HEK293T (cell line): ENCODE measurements at regions not wholly inside any gene's neighbourhood (a gene's known extent, or its start where the extent isn't known, plus 50 kb on each side); places are given as distances from the start of the nearest gene placed in this dataset.

Experiments
- CTCF ChIA-PET: fragments of 350-600 bp; formaldehyde crosslinking; extraction: SDS; loops from one replicate; lab custom pipeline; 2021; ENCODE audit warnings: antibody characterized with exemption, inconsistent platforms; lab: Yijun Ruan, JAX
- POLR2A ChIA-PET: fragments of 350-600 bp; formaldehyde crosslinking; extraction: SDS; loops from one replicate; lab custom pipeline; 2020; ENCODE audit warnings: antibody characterized with exemption, inconsistent platforms; lab: Yijun Ruan, JAX
- DNase-seq: peaks from one replicate; pipeline ENCODE4 v3.0.0; 2012; ENCODE audit warnings: mixed read lengths; ENCODE audit errors: extremely low spot score
- ARNT ChIP-seq: fragments of 450-650 bp; IDR thresholded peaks from 2 replicates; pipeline ENCODE4 v1.6.1; 2017; ENCODE audit warnings: mild to moderate bottlenecking
- BHLHE40 ChIP-seq: fragments of 450-650 bp; IDR thresholded peaks from 2 replicates; pipeline ENCODE4 v1.6.1; 2016; ENCODE audit warnings: mild to moderate bottlenecking, moderate library complexity, borderline replicate concordance
- CTBP1 ChIP-seq: fragments of 450-650 bp; IDR thresholded peaks from 2 replicates; pipeline ENCODE4 v1.6.1; 2016; ENCODE audit warnings: borderline replicate concordance
- ELF4 ChIP-seq: fragments of 450-650 bp; IDR thresholded peaks from 2 replicates; pipeline ENCODE4 v1.6.1; 2017; ENCODE audit warnings: antibody characterized with exemption
- FOXA1 ChIP-seq: fragments of 450-650 bp; IDR thresholded peaks from 2 replicates; pipeline ENCODE4 v1.6.1; 2016; ENCODE audit warnings: mild to moderate bottlenecking
- FOXK2 ChIP-seq: fragments of 450-650 bp; IDR thresholded peaks from 2 replicates; pipeline ENCODE4 v1.6.1; 2016; ENCODE audit warnings: mild to moderate bottlenecking
- FOXM1 ChIP-seq: fragments of 450-650 bp; IDR thresholded peaks from 2 replicates; pipeline ENCODE4 v1.6.1; 2017; ENCODE audit warnings: mild to moderate bottlenecking, borderline replicate concordance
- HDGF ChIP-seq: fragments of 450-650 bp; IDR thresholded peaks from 2 replicates; pipeline ENCODE4 v1.6.1; 2017; ENCODE audit warnings: antibody characterized with exemption, borderline replicate concordance
- L3MBTL2 ChIP-seq: fragments of 450-650 bp; conservative IDR thresholded peaks from 2 replicates; pipeline ENCODE4 v1.6.1; 2016; ENCODE audit warnings: mild to moderate bottlenecking
- LEF1 ChIP-seq: fragments of 450-650 bp; IDR thresholded peaks from 2 replicates; pipeline ENCODE4 v1.6.1; 2017; ENCODE audit warnings: mild to moderate bottlenecking, borderline replicate concordance
- NFRKB ChIP-seq: fragments of 450-650 bp; IDR thresholded peaks from 2 replicates; pipeline ENCODE4 v1.6.1; 2016; ENCODE audit warnings: mild to moderate bottlenecking, moderate library complexity
- PKNOX1 ChIP-seq: fragments of 450-650 bp; IDR thresholded peaks from 2 replicates; pipeline ENCODE4 v1.6.1; 2016
- SP1 ChIP-seq: fragments of 450-650 bp; IDR thresholded peaks from 2 replicates; pipeline ENCODE4 v1.6.1; 2017
- SUZ12 ChIP-seq: fragments of 450-650 bp; IDR thresholded peaks from 2 replicates; pipeline ENCODE4 v1.6.1; 2016; ENCODE audit warnings: mild to moderate bottlenecking
- TARDBP ChIP-seq: fragments of 450-650 bp; IDR thresholded peaks from 2 replicates; pipeline ENCODE4 v1.6.1; 2016
- ZNF384 ChIP-seq: fragments of 450-650 bp; IDR thresholded peaks from 2 replicates; pipeline ENCODE4 v1.6.1; 2016

GRCh38 chr5:164680812-164681520 lies 1175.5 kb downstream of the MAT2B start:
- no peak for DNase-seq
- ChIA-PET POLR2A (no interaction called here), CTCF (no interaction called here)
- TF ChIP-seq SP1 (no peak), CTBP1 (no peak)

- no peak for DNase-seq
- POLR2A ChIA-PET, result no interaction called here
- TF ChIP-seq HDGF (no peak), ARNT (no peak), PKNOX1 (no peak), CTBP1 (no peak), ELF4 (no peak), LEF1 (no peak)
- CTCF ChIA-PET, result no interaction called here
These were observed 1182.0 kb downstream of the MAT2B start for GRCh38 chr5:164687391-164687790.

GRCh38 chr5:164688437-164688836 lies 1183.0 kb downstream of the MAT2B start:
- ChIA-PET POLR2A (no interaction called here), CTCF (interaction anchor here (0.6 kb wide), 1 partner anchor 648 kb away, joined by 3 read pairs; no protein-coding TSS in a partner anchor)
- DNase-seq, result no peak
- TF ChIP-seq TARDBP, result no peak
- TF ChIP-seq PKNOX1, result no peak
- TF ChIP-seq BHLHE40, result no peak
- TF ChIP-seq CTBP1, result no peak
- no peak for TF ChIP-seq ZNF384
- TF ChIP-seq NFRKB, result no peak
- no peak for TF ChIP-seq FOXK2
- no peak for TF ChIP-seq HDGF
- no peak for TF ChIP-seq L3MBTL2
- no peak for TF ChIP-seq FOXA1
- TF ChIP-seq ELF4, result no peak
- no peak for TF ChIP-seq SP1
- TF ChIP-seq FOXM1, result no peak
- TF ChIP-seq LEF1, result no peak
- TF ChIP-seq SUZ12, result no peak

- CTCF ChIA-PET, result no interaction called here
- TF ChIP-seq HDGF, result no peak
- no peak for TF ChIP-seq BHLHE40
- TF ChIP-seq TARDBP, result no peak
- TF ChIP-seq LEF1, result no peak
- no peak for TF ChIP-seq FOXA1
- TF ChIP-seq FOXK2, result no peak
- no peak for TF ChIP-seq CTBP1
- no peak for TF ChIP-seq PKNOX1
- no peak for TF ChIP-seq FOXM1
- no peak for TF ChIP-seq NFRKB
- TF ChIP-seq ZNF384, result no peak
- no peak for TF ChIP-seq SP1
- no peak for TF ChIP-seq SUZ12
- no peak for TF ChIP-seq ELF4
- POLR2A ChIA-PET, result no interaction called here
- DNase-seq, result no peak
These were observed 1203.4 kb downstream of the MAT2B start for GRCh38 chr5:164708831-164709230.

- ChIA-PET CTCF (no interaction called here), POLR2A (no interaction called here)
- DNase-seq, result no peak
- no peak for TF ChIP-seq NFRKB
- no peak for TF ChIP-seq L3MBTL2
- no peak for TF ChIP-seq SUZ12
- no peak for TF ChIP-seq ELF4
- TF ChIP-seq FOXK2, result no peak
- TF ChIP-seq BHLHE40, result no peak
- TF ChIP-seq LEF1, result no peak
- no peak for TF ChIP-seq FOXA1
- TF ChIP-seq FOXM1, result no peak
- no peak for TF ChIP-seq SP1
- TF ChIP-seq PKNOX1, result no peak
- TF ChIP-seq ZNF384, result no peak
- no peak for TF ChIP-seq ARNT
- TF ChIP-seq CTBP1, result no peak
- TF ChIP-seq TARDBP, result no peak
- TF ChIP-seq HDGF, result no peak
These were observed 1208.3 kb downstream of the MAT2B start for GRCh38 chr5:164713682-164714081.

- TF ChIP-seq PKNOX1, result no peak
- TF ChIP-seq SP1, result no peak
- TF ChIP-seq FOXM1, result no peak
- TF ChIP-seq NFRKB, result no peak
- no peak for TF ChIP-seq BHLHE40
- no peak for TF ChIP-seq ZNF384
- no peak for TF ChIP-seq ARNT
- no peak for TF ChIP-seq L3MBTL2
- no peak for TF ChIP-seq LEF1
- CTCF ChIA-PET, result no interaction called here
- DNase-seq, result no peak
- POLR2A ChIA-PET, result no interaction called here
These were observed 1215.7 kb downstream of the MAT2B start for GRCh38 chr5:164721116-164721515.
